ENCODE measurements at regions not wholly inside any gene's neighbourhood (a gene's known extent, or its start where the extent isn't known, plus 50 kb on each side); places are given as distances from the start of the nearest gene placed in this dataset.
A peak's percentile ranks its signal among the peaks of the same experiment; 100 is the strongest.

DNA sequence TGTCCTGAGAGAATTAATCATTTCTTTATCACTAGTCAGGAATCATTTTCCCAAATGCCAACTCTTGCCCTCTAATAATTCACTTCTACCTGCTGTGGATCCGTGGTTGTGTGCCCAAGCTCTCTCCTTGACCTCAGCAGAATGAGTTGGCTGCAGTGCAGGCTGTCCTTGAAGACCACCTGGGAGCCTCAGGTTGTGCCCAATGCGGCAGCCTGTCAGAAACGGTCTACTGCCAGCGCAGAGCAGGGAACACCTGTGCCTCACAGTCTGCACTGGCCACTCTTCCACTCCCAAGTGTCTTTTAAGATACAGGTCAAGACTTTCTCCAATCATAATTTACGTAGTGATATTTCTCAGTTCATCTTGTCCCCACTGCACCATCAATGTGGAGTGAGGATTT is 246.0 kb upstream of the PHF14 start:
- H3K9me3 Mint-ChIP-seq = peaks cover 8% of the 10 kb centered on the region
- ChIA-PET POLR2A (no interaction called here), CTCF (no interaction called here)
- peaks cover 3% of the 10 kb centered on the region; the same call in 1 of the 2 replicates for H3K4me1 Mint-ChIP-seq
- H3K4me3 Mint-ChIP-seq = no peak overlapping the region
- H3K27me3 Mint-ChIP-seq (ENCODE audit: low read depth) = no peaks in the 10 kb centered on the region
- no peaks in the 10 kb centered on the region for H3K36me3 Mint-ChIP-seq
- no peak overlapping the region for H3K27ac Mint-ChIP-seq
- DNase-seq (ENCODE audit: low spot score) (no peak), ATAC-seq (no peak; the same call in 1 of the 2 replicates)
- TF ChIP-seq, protein P1, sequence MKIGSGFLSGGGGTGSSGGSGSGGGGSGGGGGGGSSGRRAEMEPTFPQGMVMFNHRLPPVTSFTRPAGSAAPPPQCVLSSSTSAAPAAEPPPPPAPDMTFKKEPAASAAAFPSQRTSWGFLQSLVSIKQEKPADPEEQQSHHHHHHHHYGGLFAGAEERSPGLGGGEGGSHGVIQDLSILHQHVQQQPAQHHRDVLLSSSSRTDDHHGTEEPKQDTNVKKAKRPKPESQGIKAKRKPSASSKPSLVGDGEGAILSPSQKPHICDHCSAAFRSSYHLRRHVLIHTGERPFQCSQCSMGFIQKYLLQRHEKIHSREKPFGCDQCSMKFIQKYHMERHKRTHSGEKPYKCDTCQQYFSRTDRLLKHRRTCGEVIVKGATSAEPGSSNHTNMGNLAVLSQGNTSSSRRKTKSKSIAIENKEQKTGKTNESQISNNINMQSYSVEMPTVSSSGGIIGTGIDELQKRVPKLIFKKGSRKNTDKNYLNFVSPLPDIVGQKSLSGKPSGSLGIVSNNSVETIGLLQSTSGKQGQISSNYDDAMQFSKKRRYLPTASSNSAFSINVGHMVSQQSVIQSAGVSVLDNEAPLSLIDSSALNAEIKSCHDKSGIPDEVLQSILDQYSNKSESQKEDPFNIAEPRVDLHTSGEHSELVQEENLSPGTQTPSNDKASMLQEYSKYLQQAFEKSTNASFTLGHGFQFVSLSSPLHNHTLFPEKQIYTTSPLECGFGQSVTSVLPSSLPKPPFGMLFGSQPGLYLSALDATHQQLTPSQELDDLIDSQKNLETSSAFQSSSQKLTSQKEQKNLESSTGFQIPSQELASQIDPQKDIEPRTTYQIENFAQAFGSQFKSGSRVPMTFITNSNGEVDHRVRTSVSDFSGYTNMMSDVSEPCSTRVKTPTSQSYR (CRISPR knock-in tag; IDR thresholded peaks at IDR 0.05) = no peak
- TF ChIP-seq SP1 (CRISPR knock-in tag; conservative IDR thresholded peaks at IDR 0.05) (no peak), TP53 (CRISPR knock-in tag; IDR thresholded peaks at IDR 0.05) (no peak), TCF7 (CRISPR knock-in tag; IDR thresholded peaks at IDR 0.05; ENCODE audit: low read depth) (no peak), GABPB1 (CRISPR knock-in tag; IDR thresholded peaks at IDR 0.05) (no peak), KAT7 (CRISPR knock-in tag; IDR thresholded peaks at IDR 0.05; ENCODE audit: borderline replicate concordance) (no peak), GRHL2 (CRISPR knock-in tag; IDR thresholded peaks at IDR 0.05; ENCODE audit: insufficient replicate concordance, severe bottlenecking) (no peak), MYBL2 (CRISPR knock-in tag; IDR thresholded peaks at IDR 0.05) (no peak), RELA (CRISPR knock-in tag; IDR thresholded peaks at IDR 0.05; ENCODE audit: borderline replicate concordance) (no peak), NFYB (CRISPR knock-in tag; conservative IDR thresholded peaks at IDR 0.05; ENCODE audit: low read depth) (no peak)
- TF ChIP-seq, protein P2, sequence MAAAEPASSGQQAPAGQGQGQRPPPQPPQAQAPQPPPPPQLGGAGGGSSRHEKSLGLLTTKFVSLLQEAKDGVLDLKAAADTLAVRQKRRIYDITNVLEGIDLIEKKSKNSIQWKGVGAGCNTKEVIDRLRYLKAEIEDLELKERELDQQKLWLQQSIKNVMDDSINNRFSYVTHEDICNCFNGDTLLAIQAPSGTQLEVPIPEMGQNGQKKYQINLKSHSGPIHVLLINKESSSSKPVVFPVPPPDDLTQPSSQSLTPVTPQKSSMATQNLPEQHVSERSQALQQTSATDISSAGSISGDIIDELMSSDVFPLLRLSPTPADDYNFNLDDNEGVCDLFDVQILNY (CRISPR knock-in tag; IDR thresholded peaks at IDR 0.05) = no peak
- TF ChIP-seq, protein P3, sequence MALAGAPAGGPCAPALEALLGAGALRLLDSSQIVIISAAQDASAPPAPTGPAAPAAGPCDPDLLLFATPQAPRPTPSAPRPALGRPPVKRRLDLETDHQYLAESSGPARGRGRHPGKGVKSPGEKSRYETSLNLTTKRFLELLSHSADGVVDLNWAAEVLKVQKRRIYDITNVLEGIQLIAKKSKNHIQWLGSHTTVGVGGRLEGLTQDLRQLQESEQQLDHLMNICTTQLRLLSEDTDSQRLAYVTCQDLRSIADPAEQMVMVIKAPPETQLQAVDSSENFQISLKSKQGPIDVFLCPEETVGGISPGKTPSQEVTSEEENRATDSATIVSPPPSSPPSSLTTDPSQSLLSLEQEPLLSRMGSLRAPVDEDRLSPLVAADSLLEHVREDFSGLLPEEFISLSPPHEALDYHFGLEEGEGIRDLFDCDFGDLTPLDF (CRISPR knock-in tag; IDR thresholded peaks at IDR 0.05) = no peak
- TF ChIP-seq, protein P4, sequence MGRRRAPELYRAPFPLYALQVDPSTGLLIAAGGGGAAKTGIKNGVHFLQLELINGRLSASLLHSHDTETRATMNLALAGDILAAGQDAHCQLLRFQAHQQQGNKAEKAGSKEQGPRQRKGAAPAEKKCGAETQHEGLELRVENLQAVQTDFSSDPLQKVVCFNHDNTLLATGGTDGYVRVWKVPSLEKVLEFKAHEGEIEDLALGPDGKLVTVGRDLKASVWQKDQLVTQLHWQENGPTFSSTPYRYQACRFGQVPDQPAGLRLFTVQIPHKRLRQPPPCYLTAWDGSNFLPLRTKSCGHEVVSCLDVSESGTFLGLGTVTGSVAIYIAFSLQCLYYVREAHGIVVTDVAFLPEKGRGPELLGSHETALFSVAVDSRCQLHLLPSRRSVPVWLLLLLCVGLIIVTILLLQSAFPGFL (CRISPR knock-in tag; IDR thresholded peaks at IDR 0.05; ENCODE audit: borderline replicate concordance) = no peak
- TF ChIP-seq, protein P5, sequence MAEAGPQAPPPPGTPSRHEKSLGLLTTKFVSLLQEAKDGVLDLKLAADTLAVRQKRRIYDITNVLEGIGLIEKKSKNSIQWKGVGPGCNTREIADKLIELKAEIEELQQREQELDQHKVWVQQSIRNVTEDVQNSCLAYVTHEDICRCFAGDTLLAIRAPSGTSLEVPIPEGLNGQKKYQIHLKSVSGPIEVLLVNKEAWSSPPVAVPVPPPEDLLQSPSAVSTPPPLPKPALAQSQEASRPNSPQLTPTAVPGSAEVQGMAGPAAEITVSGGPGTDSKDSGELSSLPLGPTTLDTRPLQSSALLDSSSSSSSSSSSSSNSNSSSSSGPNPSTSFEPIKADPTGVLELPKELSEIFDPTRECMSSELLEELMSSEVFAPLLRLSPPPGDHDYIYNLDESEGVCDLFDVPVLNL (CRISPR knock-in tag; IDR thresholded peaks at IDR 0.05; ENCODE audit: borderline replicate concordance, low read depth) = no peak

DNA sequence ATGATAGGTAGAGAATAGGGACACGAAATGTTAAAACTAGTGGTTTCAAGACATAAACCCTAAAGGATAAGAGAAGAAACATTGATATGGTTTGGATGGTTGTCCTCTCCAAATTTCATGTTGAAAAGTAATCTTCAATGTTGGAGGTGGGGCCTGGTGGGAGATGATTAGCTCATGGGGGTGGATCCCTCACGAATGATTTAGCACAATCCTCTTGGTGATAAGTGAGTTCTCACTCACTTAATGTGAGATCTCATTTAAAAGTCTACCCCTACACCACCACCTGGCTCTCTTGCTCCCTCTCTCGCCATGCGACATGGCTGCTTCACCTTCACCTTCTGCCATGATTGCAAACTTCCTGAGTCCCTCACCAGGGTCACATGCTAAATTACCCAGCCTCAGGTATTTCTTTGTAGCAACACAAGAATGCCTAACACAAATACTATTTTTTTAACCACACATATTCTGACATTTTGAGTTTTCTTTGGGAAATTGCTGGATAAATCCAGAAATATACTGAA is 242.4 kb upstream of the PHF14 start:
- peak; percentile 58 for ATAC-seq
- no peaks in the 10 kb centered on the region for H3K27me3 Mint-ChIP-seq (ENCODE audit: low read depth)
- CTCF ChIA-PET = interaction anchor here (1.9 kb wide), 1 partner anchor 12 kb away, joined by 4 read pairs; no protein-coding TSS in a partner anchor
- no peak for DNase-seq (ENCODE audit: low spot score)
- peaks cover 17% of the 10 kb centered on the region for H3K9me3 Mint-ChIP-seq
- H3K4me1 Mint-ChIP-seq = no peaks in the 10 kb centered on the region
- H3K27ac Mint-ChIP-seq = no peak overlapping the region
- no peak for TF ChIP-seq SMAD3 (CRISPR knock-in tag; IDR thresholded peaks at IDR 0.05; ENCODE audit: borderline replicate concordance)
- TF ChIP-seq, protein P1 (CRISPR knock-in tag; IDR thresholded peaks at IDR 0.05) = no peak
- POLR2A ChIA-PET = no interaction called here
- no peak overlapping the region for H3K4me3 Mint-ChIP-seq
- H3K36me3 Mint-ChIP-seq = no peaks in the 10 kb centered on the region

Data from WTC11 (cell line).